Keratinocyte (primary cell): ENCODE measurements at regions not wholly inside any gene's neighbourhood (a gene's known extent, or its start where the extent isn't known, plus 50 kb on each side); places are given as distances from the start of the nearest gene placed in this dataset.

Experiments used
- DNase-seq: peaks from one replicate; pipeline ENCODE4 v3.0.0-alpha.2; 2011; ENCODE audit warnings: low read depth, missing footprints, low spot score
- FAIRE-seq: peaks from 2 replicates; lab custom pipeline; 2011; peaks lifted over from hg19 to GRCh38; lab: Jason Lieb, UNC
- H2AFZ ChIP-seq: 2 replicates; pipeline ENCODE4 v1.6.0; 2012; ENCODE audit warnings: low read length, control low read depth, inconsistent platforms; ENCODE audit not compliant: control insufficient read depth
- H3K27ac ChIP-seq: 2 replicates; pipeline ENCODE4 v1.5.1; 2011; ENCODE audit warnings: low read length; ENCODE audit not compliant: control insufficient read depth, insufficient read depth
- H3K27me3 ChIP-seq: 3 replicates; pipeline ENCODE4 v1.6.0; 2011; ENCODE audit warnings: low read length; ENCODE audit not compliant: control insufficient read depth, insufficient read depth; ENCODE audit errors: extremely low read depth
- H3K36me3 ChIP-seq, 2 experiments: 2 replicates in 1 of 2; 3 replicates in 1 of 2; pipeline ENCODE4 v1.5.1; 2011; ENCODE audit warnings: low read length in 2 of 2, mild to moderate bottlenecking in 1 of 2; ENCODE audit not compliant: control insufficient read depth in 2 of 2, insufficient read depth in 2 of 2; ENCODE audit errors: extremely low read depth in 1 of 2
- H3K4me1 ChIP-seq: 3 replicates; pipeline ENCODE4 v1.5.1; 2011; ENCODE audit warnings: low read length; ENCODE audit not compliant: control insufficient read depth, insufficient read depth; ENCODE audit errors: extremely low read depth
- H3K4me2 ChIP-seq: 3 replicates; pipeline ENCODE4 v1.6.0; 2011; ENCODE audit warnings: low read depth, low read length; ENCODE audit not compliant: control insufficient read depth, insufficient read depth; ENCODE audit errors: extremely low read depth
- H3K4me3 ChIP-seq, 3 experiments: fragments of 200-600 bp in 1 of 3; sonication (generic) in 1 of 3; 2 replicates in 2 of 3; 3 replicates in 1 of 3; pipeline ENCODE4 v1.5.1; 2011 to 2016; ENCODE audit warnings: low read length in 3 of 3, mild to moderate bottlenecking in 3 of 3, control low read depth in 2 of 3, inconsistent platforms in 1 of 3, low read depth in 1 of 3, mixed read lengths in 1 of 3, mixed run types in 1 of 3, moderate library complexity in 1 of 3; ENCODE audit not compliant: control insufficient read depth in 2 of 3, insufficient read depth in 2 of 3; ENCODE audit errors: extremely low read depth in 1 of 3
- H3K79me2 ChIP-seq: 2 replicates; pipeline ENCODE4 v1.6.0; 2012; ENCODE audit warnings: low read length; ENCODE audit not compliant: control insufficient read depth, insufficient read depth
- H3K9ac ChIP-seq: 3 replicates; pipeline ENCODE4 v1.6.0; 2011; ENCODE audit warnings: low read length; ENCODE audit not compliant: control insufficient read depth, insufficient read depth; ENCODE audit errors: extremely low read depth
- H3K9me1 ChIP-seq: 3 replicates; pipeline ENCODE4 v1.6.0; 2011; ENCODE audit warnings: low read length; ENCODE audit not compliant: control insufficient read depth, insufficient read depth; ENCODE audit errors: extremely low read depth
- H3K9me3 ChIP-seq: 2 replicates; pipeline ENCODE4 v1.5.1; 2012; ENCODE audit warnings: low read depth, low read length; ENCODE audit not compliant: control insufficient read depth
- H4K20me1 ChIP-seq: 3 replicates; pipeline ENCODE4 v1.6.0; 2011; ENCODE audit warnings: low read length; ENCODE audit not compliant: control insufficient read depth, insufficient read depth; ENCODE audit errors: extremely low read depth
- CTCF ChIP-seq, 3 experiments: IDR thresholded peaks in 1 of 3; conservative IDR thresholded peaks in 1 of 3; optimal IDR thresholded peaks in 1 of 3; 2 replicates in 2 of 3; 3 replicates in 1 of 3; pipeline versions ENCODE3 to v1.5.1; 2011; ENCODE audit warnings: low read length in 3 of 3, mild to moderate bottlenecking in 3 of 3, moderate library complexity in 2 of 3, control low read depth in 1 of 3, inconsistent platforms in 1 of 3; ENCODE audit not compliant: insufficient read depth in 2 of 3; ENCODE audit errors: extremely low read depth in 1 of 3
- EZH2 ChIP-seq: IDR thresholded peaks from one replicate; pipeline ENCODE4 v1.6.1; 2012; ENCODE audit warnings: inconsistent platforms, mild to moderate bottlenecking, low read length, moderate library complexity
- dilution Hi-C: fragments of 300-500 bp; cut with MboI; formaldehyde crosslinking; loops from one replicate; pipeline ENCODE4 v1.7.0; 2020; ENCODE audit warnings: low sequenced_read_pairs; ENCODE audit not compliant: extremely low pct_ligation_motif_present

GRCh38 chr7:46515844-46516590, 594.9 kb upstream of the IGFBP3 start:
- no peaks in the 10 kb centered on the region for H3K79me2 ChIP-seq
- FAIRE-seq, result peak; percentile 5
- no peak for DNase-seq

GRCh38 chr7:46513447-46513848, 592.4 kb upstream of the IGFBP3 start:
- dilution Hi-C loops, result no loop called here
- no peaks in the 10 kb centered on the region for H3K79me2 ChIP-seq
- no peak overlapping the region for H3K4me3 ChIP-seq
- H3K9ac ChIP-seq, result no peak overlapping the region
- H3K27ac ChIP-seq, result no peak overlapping the region
- DNase-seq (no peak), FAIRE-seq (no peak)
- TF ChIP-seq EZH2 (no peak), CTCF (optimal IDR thresholded peaks at IDR 0.05 in 1 of 3, IDR thresholded peaks at IDR 0.05 in 1 of 3, conservative IDR thresholded peaks at IDR 0.05 in 1 of 3; ENCODE audit: extremely low read depth in 1 of 3, insufficient read depth in 2 of 3, low read length in 3 of 3) (no peak)
- no peak overlapping the region for H3K4me2 ChIP-seq
- no peaks in the 10 kb centered on the region for H4K20me1 ChIP-seq
- H3K4me1 ChIP-seq, result no peaks in the 10 kb centered on the region
- no peaks in the 10 kb centered on the region for H3K9me1 ChIP-seq
- no peaks in the 10 kb centered on the region for H3K36me3 ChIP-seq
- no peak overlapping the region for H2AFZ ChIP-seq
- H3K9me3 ChIP-seq, result no peaks in the 10 kb centered on the region
- no peaks in the 10 kb centered on the region for H3K27me3 ChIP-seq

More at GRCh38 chr7:46515844-46516590, 594.9 kb upstream of the IGFBP3 start:
- no peak for TF ChIP-seq CTCF (optimal IDR thresholded peaks at IDR 0.05 in 1 of 3, IDR thresholded peaks at IDR 0.05 in 1 of 3, conservative IDR thresholded peaks at IDR 0.05 in 1 of 3; ENCODE audit: extremely low read depth in 1 of 3, insufficient read depth in 2 of 3, low read length in 3 of 3)
- no peak for TF ChIP-seq EZH2
- Histone ChIP-seq H3K27ac (no peak overlapping the region), H3K4me2 (no peak overlapping the region), H3K9ac (no peak overlapping the region), H3K9me1 (no peaks in the 10 kb centered on the region), H3K4me1 (no peaks in the 10 kb centered on the region), H3K27me3 (no peaks in the 10 kb centered on the region), H3K9me3 (no peaks in the 10 kb centered on the region), H3K36me3 (no peaks in the 10 kb centered on the region), H4K20me1 (no peaks in the 10 kb centered on the region), H3K4me3 (no peak overlapping the region), H2AFZ (no peak overlapping the region)
- dilution Hi-C loops, result no loop called here
